DND-41 (cell line): ENCODE measurements at regions not wholly inside any gene's neighbourhood (a gene's known extent, or its start where the extent isn't known, plus 50 kb on each side); places are given as distances from the start of the nearest gene placed in this dataset.

Experiments
- EZH2 ChIP-seq: IDR thresholded peaks from 3 replicates; pipeline ENCODE4 v1.6.1; 2012; ENCODE audit warnings: borderline replicate concordance, low read depth, mild to moderate bottlenecking, moderate library complexity, low read length, inconsistent platforms; ENCODE audit not compliant: severe bottlenecking
- TF ChIP-seq, protein P1 (sequence below): IDR thresholded peaks from 2 replicates; pipeline ENCODE4 v1.5.1; 2012; ENCODE audit warnings: borderline replicate concordance, low read length, moderate library complexity, mild to moderate bottlenecking; ENCODE audit not compliant: poor library complexity, severe bottlenecking; ENCODE audit errors: extremely low read depth

DNA sequence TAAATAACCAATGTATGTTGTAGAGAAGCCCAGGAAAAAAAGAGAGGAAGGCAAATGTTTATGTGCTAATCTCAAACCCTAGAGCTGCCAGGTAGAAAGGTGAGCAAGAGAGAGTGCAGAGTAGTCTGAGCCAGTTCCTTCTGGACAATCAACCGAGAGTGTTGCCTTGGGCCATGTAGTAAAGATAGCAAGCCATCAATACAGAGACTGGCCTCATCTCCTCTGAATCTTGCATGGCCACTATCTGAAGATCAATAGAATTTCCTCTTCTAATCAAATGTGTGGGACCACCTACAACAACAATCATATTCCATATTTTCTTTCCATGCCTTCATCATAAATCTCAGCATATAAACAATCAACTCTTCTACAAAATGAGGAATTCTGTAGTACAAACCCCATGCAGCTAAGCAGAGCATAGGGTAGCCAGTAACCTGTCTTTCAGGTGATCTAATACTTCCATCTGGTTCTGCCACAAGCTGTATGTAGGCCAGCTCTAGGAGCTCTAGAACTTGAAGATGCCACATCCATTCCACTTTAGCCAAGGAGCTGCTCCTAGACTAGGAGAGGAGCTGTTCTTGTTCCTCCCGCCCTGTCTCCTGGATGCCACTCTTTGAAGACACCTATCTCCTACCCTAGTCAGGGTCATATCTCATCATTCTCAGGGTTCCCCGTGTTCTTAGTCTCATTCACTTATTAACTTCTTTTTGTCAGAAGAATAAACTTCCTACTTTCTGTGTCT is 75.8 kb upstream of the SLC38A4 start:
- TF ChIP-seq, protein P1, sequence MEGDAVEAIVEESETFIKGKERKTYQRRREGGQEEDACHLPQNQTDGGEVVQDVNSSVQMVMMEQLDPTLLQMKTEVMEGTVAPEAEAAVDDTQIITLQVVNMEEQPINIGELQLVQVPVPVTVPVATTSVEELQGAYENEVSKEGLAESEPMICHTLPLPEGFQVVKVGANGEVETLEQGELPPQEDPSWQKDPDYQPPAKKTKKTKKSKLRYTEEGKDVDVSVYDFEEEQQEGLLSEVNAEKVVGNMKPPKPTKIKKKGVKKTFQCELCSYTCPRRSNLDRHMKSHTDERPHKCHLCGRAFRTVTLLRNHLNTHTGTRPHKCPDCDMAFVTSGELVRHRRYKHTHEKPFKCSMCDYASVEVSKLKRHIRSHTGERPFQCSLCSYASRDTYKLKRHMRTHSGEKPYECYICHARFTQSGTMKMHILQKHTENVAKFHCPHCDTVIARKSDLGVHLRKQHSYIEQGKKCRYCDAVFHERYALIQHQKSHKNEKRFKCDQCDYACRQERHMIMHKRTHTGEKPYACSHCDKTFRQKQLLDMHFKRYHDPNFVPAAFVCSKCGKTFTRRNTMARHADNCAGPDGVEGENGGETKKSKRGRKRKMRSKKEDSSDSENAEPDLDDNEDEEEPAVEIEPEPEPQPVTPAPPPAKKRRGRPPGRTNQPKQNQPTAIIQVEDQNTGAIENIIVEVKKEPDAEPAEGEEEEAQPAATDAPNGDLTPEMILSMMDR: no peak
- TF ChIP-seq EZH2: no peak
